Suppressor macrophage treated with lipopolysaccharide for 4 hours (primary cell): ENCODE measurements at regions not wholly inside any gene's neighbourhood (a gene's known extent, or its start where the extent isn't known, plus 50 kb on each side); places are given as distances from the start of the nearest gene placed in this dataset.
"Not testable (repeated sequence)": the region's sequence is repeated elsewhere in the genome, so short reads cannot be mapped to it uniquely, and the experiment has no call there.

Experiments
- DNase-seq: peaks from one replicate; pipeline ENCODE4 v3.0.0-alpha.2; 2020

GRCh38 chr6:117761610-117762009 is 86.3 kb downstream of the NUS1 start:
- DNase-seq = no peak

- DNase-seq = peak; percentile 64
Measured at GRCh38 chr6:117771403-117771802, 96.1 kb downstream of the NUS1 start.

DNA sequence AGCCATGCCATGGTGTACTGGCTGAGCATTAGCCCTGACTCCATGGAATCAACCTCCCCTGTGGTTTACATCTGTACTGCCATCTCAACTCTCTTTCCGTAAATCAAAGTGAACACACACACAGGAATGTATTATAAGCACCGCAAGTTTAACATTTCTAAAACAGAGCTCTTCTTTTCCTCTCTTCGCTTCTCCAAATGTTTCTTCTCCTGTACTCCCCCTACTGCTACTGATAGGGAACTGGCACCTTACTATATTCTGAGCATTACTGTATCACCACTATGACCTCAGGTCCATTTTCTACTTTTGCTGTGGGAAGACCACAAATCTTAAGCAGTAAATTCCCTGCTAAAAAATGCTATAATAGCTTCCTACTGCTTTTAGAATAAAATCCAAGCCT is 101.2 kb downstream of the NUS1 start:
- peak; percentile 8 for DNase-seq

DNA sequence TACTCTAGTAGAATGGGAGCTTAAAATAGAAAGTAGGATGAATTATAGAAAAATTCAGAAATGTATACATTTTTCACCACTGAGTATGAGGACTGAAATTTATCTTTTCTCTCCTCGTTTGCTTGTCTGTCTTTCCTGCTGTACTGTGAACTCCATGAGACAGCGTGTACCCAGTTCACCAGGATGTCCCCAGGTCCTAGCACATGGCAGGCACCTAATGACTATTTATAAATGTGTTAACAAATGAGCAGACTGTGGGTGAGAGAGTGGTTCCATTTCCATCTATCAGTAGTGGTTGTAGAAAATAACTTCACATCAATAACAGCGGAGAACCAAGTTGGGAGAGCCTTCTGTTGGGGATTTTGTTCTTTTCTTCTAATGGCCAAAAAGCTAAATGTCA is 106.3 kb downstream of the NUS1 start:
- DNase-seq = no peak

- no peak for DNase-seq
Measured at GRCh38 chr6:117783279-117783678, 108.0 kb downstream of the NUS1 start.

DNA sequence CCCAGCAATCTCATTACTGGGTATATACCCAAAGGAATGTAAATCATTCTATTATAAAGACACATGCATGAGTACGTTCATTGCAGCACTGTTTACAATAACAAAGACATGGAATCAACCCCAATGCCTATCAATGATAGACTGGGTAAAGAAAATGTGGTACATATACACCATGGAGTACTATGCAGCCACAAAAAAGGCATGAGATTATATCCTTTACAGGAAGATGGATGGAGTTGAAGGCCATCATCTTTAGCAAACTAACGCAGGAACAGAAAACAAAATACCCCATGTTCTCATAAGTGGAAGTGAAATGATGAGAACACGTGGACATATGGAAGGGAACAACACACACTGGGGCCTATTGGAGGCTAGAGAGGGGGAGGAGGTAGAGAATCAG is 115.7 kb downstream of the NUS1 start:
- DNase-seq = no peak

- no peak for DNase-seq
Measured at GRCh38 chr6:117795234-117795633, 111.8 kb upstream of the SLC35F1 start.

GRCh38 chr6:117798819-117799218 is 108.2 kb upstream of the SLC35F1 start:
- DNase-seq = not testable (repeated sequence)

- no peak for DNase-seq
Measured at GRCh38 chr6:117810269-117810668, 96.8 kb upstream of the SLC35F1 start.

DNA sequence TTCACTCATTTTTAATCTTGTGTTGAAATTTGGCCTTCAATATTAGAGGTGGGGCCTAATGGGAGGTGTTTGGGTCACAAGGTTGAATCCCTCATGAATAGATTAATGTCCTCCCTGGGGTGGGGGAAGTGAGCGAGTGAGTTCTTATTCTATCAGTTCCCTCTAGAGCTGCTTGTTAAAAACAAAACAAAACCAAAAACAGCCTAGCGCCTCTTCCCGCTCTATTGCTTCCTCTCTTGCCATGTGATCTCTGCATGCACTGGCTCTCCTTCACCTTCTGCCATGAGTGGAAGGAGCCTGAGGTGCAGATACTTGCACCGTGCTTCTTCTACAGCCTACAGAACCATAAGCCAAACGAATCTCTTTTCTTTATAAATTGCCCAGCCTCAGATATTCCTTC is 89.6 kb upstream of the SLC35F1 start:
- DNase-seq = no peak

DNA sequence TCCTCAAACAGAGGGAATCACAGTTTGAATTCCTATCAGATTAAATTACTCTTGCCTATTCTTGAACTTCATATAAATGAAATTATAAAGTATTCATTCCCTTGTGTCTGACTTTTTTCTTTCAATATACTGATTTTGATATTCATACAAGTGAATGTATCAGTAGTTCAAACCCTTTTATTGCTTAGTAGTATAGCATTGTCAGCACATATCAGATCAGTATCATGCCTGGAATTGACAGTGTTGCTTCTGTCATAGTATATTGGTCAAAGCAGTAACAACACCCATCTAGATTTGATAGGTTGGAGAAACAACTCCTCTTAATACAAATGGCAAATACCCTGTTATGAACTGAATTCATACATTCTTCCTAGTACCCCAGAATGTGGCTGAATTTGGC is 89.1 kb upstream of the SLC35F1 start:
- DNase-seq = no peak

DNA sequence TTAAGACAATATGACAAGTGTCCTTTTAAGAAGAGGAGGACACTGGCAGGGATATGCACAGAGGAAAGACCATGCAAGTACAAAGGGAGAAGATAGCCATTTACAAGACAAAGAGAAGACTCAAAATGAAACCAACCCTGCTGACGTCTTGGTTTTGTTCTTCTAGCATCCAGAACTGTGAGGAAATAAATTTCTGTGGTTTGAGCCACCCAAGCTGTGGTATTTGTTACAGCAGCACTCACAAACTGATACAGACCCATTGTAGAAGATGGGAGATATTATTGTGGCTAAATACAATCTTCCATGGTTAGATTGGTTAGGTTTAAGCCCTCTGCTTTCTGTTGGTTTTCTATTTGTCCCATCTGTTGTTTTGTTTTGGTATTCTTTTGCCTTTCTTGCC is 88.6 kb upstream of the SLC35F1 start:
- peak; percentile 1 for DNase-seq

GRCh38 chr6:117829594-117830319 is 77.3 kb upstream of the SLC35F1 start:
- DNase-seq = peak; percentile 3

GRCh38 chr6:117837261-117837660 is 69.8 kb upstream of the SLC35F1 start:
- DNase-seq = no peak

GRCh38 chr6:117840541-117840983 is 66.5 kb upstream of the SLC35F1 start:
- peak; percentile 50 for DNase-seq

- no peak for DNase-seq
Measured at GRCh38 chr6:117847912-117848311, 59.2 kb upstream of the SLC35F1 start.

DNA sequence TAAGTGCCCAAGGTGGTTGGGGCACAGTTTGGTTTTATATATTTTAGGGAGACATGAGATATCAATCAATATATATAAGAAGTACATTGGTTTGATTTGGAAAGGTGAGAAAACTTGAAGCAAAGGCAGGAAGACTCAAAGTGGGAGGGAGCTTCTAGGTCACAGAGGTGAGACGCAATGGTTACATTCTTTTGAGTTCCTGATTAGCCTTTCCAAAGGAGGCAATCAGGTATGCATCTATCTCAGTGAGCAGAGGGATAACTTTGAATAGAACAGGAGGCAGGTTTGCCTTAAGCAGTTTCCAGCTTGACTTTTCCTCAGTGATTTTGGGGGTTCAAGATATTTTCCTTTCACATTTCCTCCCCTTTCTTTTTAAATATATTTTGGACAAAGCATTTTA is 58.0 kb upstream of the SLC35F1 start:
- no peak for DNase-seq
